NCI-H774 (cell line): ENCODE measurements at regions not wholly inside any gene's neighbourhood (a gene's known extent, or its start where the extent isn't known, plus 50 kb on each side); places are given as distances from the start of the nearest gene placed in this dataset.
"Not testable (repeated sequence)": the region's sequence is repeated elsewhere in the genome, so short reads cannot be mapped to it uniquely, and the experiment has no call there.

Source experiments
- DNase-seq: peaks from one replicate; lab custom pipeline; 2025; lab: John Stamatoyannopoulos, UW

GRCh38 chr5:104016646-104017045 is 454.1 kb upstream of the NUDT12 start:
- no peak for DNase-seq

- no peak for DNase-seq
Measured at GRCh38 chr5:104015765-104016164, 453.2 kb upstream of the NUDT12 start.

- not testable (repeated sequence) for DNase-seq
Measured at GRCh38 chr5:104002783-104003182, 440.2 kb upstream of the NUDT12 start.

- DNase-seq: no peak
Measured at GRCh38 chr5:104001136-104001535, 438.5 kb upstream of the NUDT12 start.

- DNase-seq: no peak
Measured at GRCh38 chr5:103993031-103993430, 430.4 kb upstream of the NUDT12 start.

- DNase-seq: no peak
Measured at GRCh38 chr5:103990064-103990463, 427.5 kb upstream of the NUDT12 start.

GRCh38 chr5:103981592-103981991 is 419.0 kb upstream of the NUDT12 start:
- DNase-seq: no peak

- no peak for DNase-seq
Measured at GRCh38 chr5:103973669-103974068, 411.1 kb upstream of the NUDT12 start.

GRCh38 chr5:103966295-103966694 is 403.7 kb upstream of the NUDT12 start:
- not testable (repeated sequence) for DNase-seq

- no peak for DNase-seq
Measured at GRCh38 chr5:103962023-103962422, 399.4 kb upstream of the NUDT12 start.

GRCh38 chr5:103953601-103954382 is 391.2 kb upstream of the NUDT12 start:
- no peak for DNase-seq

GRCh38 chr5:103951776-103952175 is 389.2 kb upstream of the NUDT12 start:
- DNase-seq: no peak

GRCh38 chr5:103943230-103943629 is 380.6 kb upstream of the NUDT12 start:
- no peak for DNase-seq

GRCh38 chr5:103942587-103943186 is 380.1 kb upstream of the NUDT12 start:
- no peak for DNase-seq

GRCh38 chr5:103941596-103941995 is 379.0 kb upstream of the NUDT12 start:
- no peak for DNase-seq

- peak; percentile 74 for DNase-seq
Measured at GRCh38 chr5:103938146-103938695, 375.6 kb upstream of the NUDT12 start.

GRCh38 chr5:103929338-103930013 is 366.9 kb upstream of the NUDT12 start:
- DNase-seq: no peak

- no peak for DNase-seq
Measured at GRCh38 chr5:103927739-103928138, 365.1 kb upstream of the NUDT12 start.

GRCh38 chr5:103923616-103924168 is 361.1 kb upstream of the NUDT12 start:
- DNase-seq: no peak

- DNase-seq: no peak
Measured at GRCh38 chr5:103919506-103919905, 356.9 kb upstream of the NUDT12 start.

GRCh38 chr5:103918668-103919367 is 356.2 kb upstream of the NUDT12 start:
- DNase-seq: no peak

GRCh38 chr5:103915081-103915480 is 352.5 kb upstream of the NUDT12 start:
- DNase-seq: no peak
